Trophoblast cell (in vitro differentiated cells and primary cell): ENCODE measurements at regions not wholly inside any gene's neighbourhood (a gene's known extent, or its start where the extent isn't known, plus 50 kb on each side); places are given as distances from the start of the nearest gene placed in this dataset.

ENCODE experiments used
- DNase-seq, 2 donors: peaks; one replicate each; pipeline ENCODE4 v3.0.0-alpha.2; 2016
- H2AFZ ChIP-seq: 2 replicates; pipeline ENCODE4 v1.6.1; 2013; ENCODE audit warnings: low read length, moderate library complexity, mild to moderate bottlenecking; ENCODE audit not compliant: insufficient read depth, poor library complexity
- H2AK5ac ChIP-seq: 2 replicates; pipeline ENCODE4 v1.6.1; 2013; ENCODE audit warnings: mild to moderate bottlenecking, low read length
- H2BK120ac ChIP-seq: 2 replicates; pipeline ENCODE4 v1.6.1; 2013; ENCODE audit warnings: low read length, mild to moderate bottlenecking, moderate library complexity; ENCODE audit not compliant: insufficient read depth, poor library complexity
- H2BK12ac ChIP-seq: 2 replicates; pipeline ENCODE4 v1.6.1; 2013; ENCODE audit warnings: mild to moderate bottlenecking, low read length, moderate library complexity
- H2BK5ac ChIP-seq: 2 replicates; pipeline ENCODE4 v1.6.1; 2013; ENCODE audit warnings: low read length, low read depth, moderate library complexity, mild to moderate bottlenecking; ENCODE audit not compliant: poor library complexity
- H3K14ac ChIP-seq: 2 replicates; pipeline ENCODE4 v1.6.1; 2013; ENCODE audit warnings: mild to moderate bottlenecking, low read length
- H3K18ac ChIP-seq: 2 replicates; pipeline ENCODE4 v1.6.1; 2013; ENCODE audit warnings: mild to moderate bottlenecking, low read length
- H3K23ac ChIP-seq: 2 replicates; pipeline ENCODE4 v1.6.1; 2013; ENCODE audit warnings: low read length
- H3K27ac ChIP-seq: 2 replicates; pipeline ENCODE4 v1.5.1; 2013; ENCODE audit warnings: low read depth, mild to moderate bottlenecking, inconsistent platforms, low read length, moderate library complexity
- H3K27me3 ChIP-seq: 2 replicates; pipeline ENCODE4 v1.6.1; 2013; ENCODE audit warnings: inconsistent platforms, mild to moderate bottlenecking, low read length, moderate library complexity; ENCODE audit not compliant: insufficient read depth
- H3K36me3 ChIP-seq, 2 experiments: 1 replicate in 1 of 2; 2 replicates in 1 of 2; pipeline ENCODE4 v1.6.1; 2013; ENCODE audit warnings: low read length in 2 of 2, mild to moderate bottlenecking in 2 of 2, moderate library complexity in 1 of 2; ENCODE audit not compliant: insufficient read depth in 2 of 2, control insufficient read depth in 1 of 2
- H3K4ac ChIP-seq: 2 replicates; pipeline ENCODE4 v1.6.1; 2013; ENCODE audit warnings: low read depth, mild to moderate bottlenecking, low read length, moderate library complexity
- H3K4me1 ChIP-seq, 2 experiments: 1 replicate in 1 of 2; 2 replicates in 1 of 2; pipeline ENCODE4 v1.6.1; 2013; ENCODE audit warnings: low read length in 2 of 2, mild to moderate bottlenecking in 2 of 2, moderate library complexity in 1 of 2; ENCODE audit not compliant: insufficient read depth in 2 of 2, control insufficient read depth in 1 of 2
- H3K4me2 ChIP-seq: 2 replicates; pipeline ENCODE4 v1.6.1; 2013; ENCODE audit warnings: inconsistent platforms, mild to moderate bottlenecking, low read length, moderate library complexity
- H3K4me3 ChIP-seq: 2 replicates; pipeline ENCODE4 v1.5.1; 2013; ENCODE audit warnings: mild to moderate bottlenecking, low read depth, low read length, inconsistent platforms
- H3K79me1 ChIP-seq: one replicate; pipeline ENCODE4 v1.6.1; 2013; ENCODE audit warnings: low read length
- H3K79me2 ChIP-seq: 2 replicates; pipeline ENCODE4 v1.6.1; 2013; ENCODE audit warnings: low read length, mild to moderate bottlenecking; ENCODE audit not compliant: control insufficient read depth, insufficient read depth, poor library complexity
- H3K9ac ChIP-seq: 2 replicates; pipeline ENCODE4 v1.6.1; 2013; ENCODE audit warnings: mild to moderate bottlenecking, low read length
- H3K9me3 ChIP-seq: 2 replicates; pipeline ENCODE4 v1.6.1; 2013; ENCODE audit warnings: low read depth, mild to moderate bottlenecking, control low read depth, inconsistent platforms, low read length; ENCODE audit not compliant: insufficient read depth
- H4K12ac ChIP-seq: 2 replicates; pipeline ENCODE4 v1.6.1; 2013; ENCODE audit warnings: low read depth, mild to moderate bottlenecking, low read length, moderate library complexity
- H4K8ac ChIP-seq: 2 replicates; pipeline ENCODE4 v1.6.1; 2013; ENCODE audit warnings: low read depth, mild to moderate bottlenecking, low read length, moderate library complexity
- H4K91ac ChIP-seq: one replicate; pipeline ENCODE4 v1.6.1; 2013; ENCODE audit warnings: low read depth, mild to moderate bottlenecking, low read length, moderate library complexity
- WGBS: extraction: QIAGEN DNeasy Blood & Tissue Kit; methylation state at CpG from one replicate; pipeline ENCODE4 v1.1.7; 2013; ENCODE audit warnings: missing lambda C conversion rate; ENCODE audit not compliant: insufficient read length, insufficient coverage; ENCODE audit errors: extremely low coverage; 5-methylcytosine and 5-hydroxymethylcytosine counted together

DNA sequence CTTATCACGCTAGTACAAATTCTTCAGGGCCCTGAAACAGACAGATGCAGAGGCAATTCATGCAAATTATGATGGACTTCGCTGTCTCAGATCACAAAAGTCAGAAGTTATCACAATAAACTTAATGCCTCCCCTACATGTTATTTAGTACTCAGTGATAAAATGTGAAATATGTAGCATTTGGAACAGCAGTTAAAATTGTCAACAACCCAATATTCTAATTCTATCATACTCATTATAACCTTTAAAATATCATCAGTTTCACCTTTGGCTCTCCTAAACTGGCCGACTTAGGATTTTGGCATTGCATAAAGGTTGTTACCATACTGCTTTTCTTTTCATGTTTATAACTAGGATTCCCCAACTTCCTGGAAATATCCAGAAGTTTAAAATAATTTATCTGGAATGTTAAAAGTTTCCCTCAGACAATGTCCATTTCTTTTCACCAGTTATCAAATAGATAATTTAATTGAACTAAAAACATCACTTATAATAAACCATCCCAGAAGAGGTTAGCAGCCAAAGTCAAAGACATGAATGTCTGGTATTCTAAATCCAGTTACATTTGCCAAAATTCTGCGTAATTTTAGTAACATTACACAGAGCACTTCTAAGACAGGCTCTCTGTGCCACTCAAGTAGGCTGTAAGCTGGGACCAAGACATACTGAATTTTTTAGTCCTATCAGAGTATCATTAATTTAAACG, 239.8 kb downstream of the RBM43 start:
- Histone ChIP-seq H3K18ac (no peak overlapping the region), H3K4me3 (no peak overlapping the region), H2AK5ac (no peak overlapping the region), H4K91ac (no peak overlapping the region), H2BK12ac (no peak overlapping the region), H3K4me1 (no peaks in the 10 kb centered on the region), H2AFZ (no peak overlapping the region), H3K27ac (no peak overlapping the region), H3K79me1 (no peaks in the 10 kb centered on the region), H3K27me3 (no peaks in the 10 kb centered on the region), H3K4me2 (no peak overlapping the region), H3K9ac (no peak overlapping the region), H3K36me3 (peaks cover 0 to 2% of the 10 kb centered on the region in 2 experiments), H4K12ac (no peak overlapping the region), H3K79me2 (no peaks in the 10 kb centered on the region), H3K23ac (no peak overlapping the region), H2BK5ac (no peak overlapping the region), H4K8ac (no peak overlapping the region), H2BK120ac (no peak overlapping the region), H3K9me3 (no peaks in the 10 kb centered on the region), H3K4ac (no peak overlapping the region), H3K14ac (no peak overlapping the region)
- no peak for DNase-seq
- WGBS, result no CpG with 5 or more reads among the region's 5 CpGs

DNA sequence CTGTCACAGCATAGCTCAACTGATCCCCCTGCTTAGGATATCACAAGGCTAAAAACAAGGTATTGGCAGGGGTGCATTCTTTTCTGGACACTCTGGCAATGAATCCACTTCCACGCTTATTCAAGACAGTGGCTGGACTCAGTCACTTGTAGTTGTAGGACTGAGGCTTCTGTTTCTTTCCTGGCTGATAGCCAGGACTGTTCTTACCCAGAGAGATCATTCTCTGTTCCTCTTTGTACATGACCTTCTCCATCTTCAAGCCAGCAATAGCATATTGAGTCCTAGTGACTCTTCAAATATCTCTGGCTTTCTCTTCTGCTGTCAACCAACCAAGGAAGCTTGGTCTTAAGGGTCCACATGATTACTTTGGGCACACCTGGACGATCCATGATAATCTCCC, 241.3 kb downstream of the RBM43 start:
- Histone ChIP-seq H3K79me2 (no peaks in the 10 kb centered on the region), H2BK12ac (no peak overlapping the region), H3K9ac (no peak overlapping the region), H4K91ac (no peak overlapping the region), H3K27ac (no peak overlapping the region), H2BK5ac (no peak overlapping the region), H3K4me2 (no peak overlapping the region), H3K9me3 (no peaks in the 10 kb centered on the region), H3K4ac (no peak overlapping the region), H3K27me3 (no peaks in the 10 kb centered on the region), H3K79me1 (no peaks in the 10 kb centered on the region), H4K12ac (no peak overlapping the region), H3K36me3 (peaks cover 0 to 2% of the 10 kb centered on the region in 2 experiments), H3K23ac (no peak overlapping the region), H4K8ac (no peak overlapping the region), H2AK5ac (no peak overlapping the region), H3K14ac (no peak overlapping the region), H3K4me1 (no peaks in the 10 kb centered on the region), H3K18ac (no peak overlapping the region), H3K4me3 (no peak overlapping the region), H2BK120ac (no peak overlapping the region), H2AFZ (no peak overlapping the region)
- no CpG with 5 or more reads among the region's 2 CpGs for WGBS
- DNase-seq, result no peak

DNA sequence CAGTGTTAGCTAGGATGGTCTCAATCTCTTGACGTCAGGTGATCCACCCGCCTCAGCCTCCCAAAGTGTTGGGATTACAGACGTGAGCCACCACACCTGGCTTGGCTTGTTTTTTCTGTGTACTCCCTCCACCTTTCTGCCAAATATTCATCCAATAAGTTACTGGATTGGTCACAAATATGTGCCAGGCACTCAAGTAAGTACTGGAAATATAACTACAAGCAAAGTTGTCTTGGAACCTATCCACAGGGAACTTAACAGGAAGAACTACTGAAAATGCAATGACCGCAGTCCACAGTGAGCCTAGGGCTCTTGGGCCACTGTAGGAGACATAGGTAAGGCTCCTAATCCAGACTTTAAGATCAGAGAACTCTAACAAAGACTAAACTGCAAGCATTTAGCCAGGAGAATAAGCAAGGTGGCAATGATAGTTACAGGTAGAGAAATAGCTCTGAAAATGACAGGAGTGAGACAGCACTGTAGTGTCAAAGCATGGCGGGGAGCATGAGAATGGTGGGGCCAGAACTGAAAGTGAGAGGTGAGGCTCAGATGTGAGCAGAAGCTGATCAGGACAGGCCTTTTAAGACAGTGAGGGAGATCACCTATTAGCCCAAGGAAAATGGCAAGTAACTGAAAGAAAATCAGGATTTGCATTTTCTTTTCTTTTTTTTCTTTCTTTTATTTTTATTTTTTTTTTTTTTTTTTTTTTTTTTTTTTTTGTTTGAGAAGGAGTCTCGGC, 252.1 kb downstream of the RBM43 start:
- Histone ChIP-seq H3K18ac (no peak overlapping the region), H3K36me3 (peaks cover 0 to 5% of the 10 kb centered on the region in 2 experiments), H3K23ac (no peak overlapping the region), H3K4me3 (no peak overlapping the region), H4K91ac (no peak overlapping the region), H4K8ac (no peak overlapping the region), H3K27me3 (no peaks in the 10 kb centered on the region), H2AFZ (no peak overlapping the region), H2BK120ac (no peak overlapping the region), H2BK12ac (no peak overlapping the region), H2BK5ac (no peak overlapping the region), H3K4me1 (no peaks in the 10 kb centered on the region), H3K4ac (no peak overlapping the region), H3K79me2 (peaks cover 3% of the 10 kb centered on the region), H3K27ac (no peak overlapping the region), H3K4me2 (no peak overlapping the region), H3K9me3 (no peaks in the 10 kb centered on the region), H2AK5ac (no peak overlapping the region), H3K9ac (no peak overlapping the region), H4K12ac (no peak overlapping the region), H3K14ac (no peak overlapping the region), H3K79me1 (peaks cover 7% of the 10 kb centered on the region)
- no CpG with 5 or more reads among the region's 6 CpGs for WGBS
- no peak for DNase-seq

DNA sequence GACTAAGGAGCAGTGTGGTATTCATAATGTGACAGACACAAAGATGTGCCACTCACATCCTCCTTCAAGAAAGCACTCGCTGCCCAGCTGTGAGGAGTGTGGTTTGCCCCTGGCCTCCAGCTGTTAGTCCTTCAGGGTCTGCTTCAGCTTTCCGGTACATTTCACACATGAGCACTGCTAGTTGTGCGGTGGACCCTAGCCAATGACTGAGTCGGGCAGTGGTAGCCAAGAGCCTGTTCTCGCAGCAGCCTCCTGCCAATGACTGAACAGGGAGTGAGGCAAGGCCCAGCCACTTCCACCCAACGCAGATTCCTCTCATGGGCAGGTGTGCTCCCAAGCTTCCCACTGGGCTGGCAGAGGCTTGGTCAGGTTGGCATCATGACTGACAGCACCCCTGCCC, 254.3 kb downstream of the RBM43 start:
- Histone ChIP-seq H2BK12ac (peak overlapping the region; percentile 46), H3K27ac (no peak overlapping the region), H4K8ac (peak overlapping the region; percentile 48), H3K79me2 (peaks cover 3% of the 10 kb centered on the region), H3K4me3 (no peak overlapping the region), H3K27me3 (no peaks in the 10 kb centered on the region), H3K14ac (no peak overlapping the region), H3K79me1 (peaks cover 9% of the 10 kb centered on the region), H3K18ac (peak overlapping the region; percentile 92), H2AK5ac (peak overlapping the region; percentile 76), H2BK120ac (no peak overlapping the region), H2BK5ac (no peak overlapping the region), H3K4me1 (peaks cover 0 to 2% of the 10 kb centered on the region in 2 experiments), H3K4ac (no peak overlapping the region), H4K12ac (no peak overlapping the region), H3K9ac (no peak overlapping the region), H3K23ac (no peak overlapping the region), H4K91ac (peak overlapping the region; percentile 8), H3K36me3 (peaks cover 3 to 4% of the 10 kb centered on the region in 2 experiments), H3K9me3 (no peaks in the 10 kb centered on the region), H2AFZ (no peak overlapping the region), H3K4me2 (no peak overlapping the region)
- no CpG with 5 or more reads among the region's 6 CpGs for WGBS
- no peak for DNase-seq
